ENCODE measurements at regions not wholly inside any gene's neighbourhood (a gene's known extent, or its start where the extent isn't known, plus 50 kb on each side); places are given as distances from the start of the nearest gene placed in this dataset.

DNA sequence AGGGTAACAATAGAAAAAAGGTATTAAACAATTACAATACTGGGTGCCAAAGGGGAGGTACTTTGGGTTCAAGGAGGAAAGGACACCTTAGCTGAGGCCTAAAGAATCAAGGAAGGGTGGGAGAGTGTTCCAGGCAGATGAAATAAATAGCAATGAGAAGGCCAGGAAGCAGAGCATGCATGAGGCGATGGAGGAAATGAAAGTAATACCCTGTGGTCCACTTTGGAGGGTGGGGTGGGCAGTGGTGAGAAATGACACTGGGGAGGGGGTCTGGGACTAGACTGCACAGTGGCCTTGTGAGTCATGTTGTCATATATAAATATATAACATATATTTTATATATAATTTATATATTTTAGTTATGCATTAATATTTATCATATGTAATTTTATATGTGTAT lies 55.9 kb downstream of the BHLHE40 start:
- TF ChIP-seq EZH2 (IDR thresholded peaks at IDR 0.05) (no peak), POLR2A (IDR thresholded peaks at IDR 0.05; ENCODE audit: borderline replicate concordance, extremely low read depth, insufficient read depth, insufficient read length) (no peak), SP1 (IDR thresholded peaks at IDR 0.05; ENCODE audit: low read depth) (no peak), RAD21 (IDR thresholded peaks at IDR 0.05; ENCODE audit: low read depth) (no peak), CEBPB (IDR thresholded peaks at IDR 0.05; ENCODE audit: low read depth) (no peak), POLR2AphosphoS5 (IDR thresholded peaks at IDR 0.05; ENCODE audit: low read depth, low read length) (no peak), TCF7L2 (IDR thresholded peaks at IDR 0.05; ENCODE audit: borderline replicate concordance, extremely low read depth, insufficient read depth, insufficient read length) (no peak), ZNF274 (IDR thresholded peaks at IDR 0.05; ENCODE audit: low read depth, low read length) (no peak), EZH2phosphoT487 (IDR thresholded peaks at IDR 0.05; ENCODE audit: borderline replicate concordance) (no peak), ZFX (IDR thresholded peaks at IDR 0.05) (no peak)
- TF ChIP-seq, protein P1, sequence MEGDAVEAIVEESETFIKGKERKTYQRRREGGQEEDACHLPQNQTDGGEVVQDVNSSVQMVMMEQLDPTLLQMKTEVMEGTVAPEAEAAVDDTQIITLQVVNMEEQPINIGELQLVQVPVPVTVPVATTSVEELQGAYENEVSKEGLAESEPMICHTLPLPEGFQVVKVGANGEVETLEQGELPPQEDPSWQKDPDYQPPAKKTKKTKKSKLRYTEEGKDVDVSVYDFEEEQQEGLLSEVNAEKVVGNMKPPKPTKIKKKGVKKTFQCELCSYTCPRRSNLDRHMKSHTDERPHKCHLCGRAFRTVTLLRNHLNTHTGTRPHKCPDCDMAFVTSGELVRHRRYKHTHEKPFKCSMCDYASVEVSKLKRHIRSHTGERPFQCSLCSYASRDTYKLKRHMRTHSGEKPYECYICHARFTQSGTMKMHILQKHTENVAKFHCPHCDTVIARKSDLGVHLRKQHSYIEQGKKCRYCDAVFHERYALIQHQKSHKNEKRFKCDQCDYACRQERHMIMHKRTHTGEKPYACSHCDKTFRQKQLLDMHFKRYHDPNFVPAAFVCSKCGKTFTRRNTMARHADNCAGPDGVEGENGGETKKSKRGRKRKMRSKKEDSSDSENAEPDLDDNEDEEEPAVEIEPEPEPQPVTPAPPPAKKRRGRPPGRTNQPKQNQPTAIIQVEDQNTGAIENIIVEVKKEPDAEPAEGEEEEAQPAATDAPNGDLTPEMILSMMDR (IDR thresholded peaks at IDR 0.05 in 2 of 3, conservative IDR thresholded peaks at IDR 0.05 in 1 of 3; ENCODE audit: borderline replicate concordance in 1 of 3, insufficient read depth in 1 of 3, low read depth in 2 of 3, low read length in 2 of 3): no peak
- TF ChIP-seq, protein P2, sequence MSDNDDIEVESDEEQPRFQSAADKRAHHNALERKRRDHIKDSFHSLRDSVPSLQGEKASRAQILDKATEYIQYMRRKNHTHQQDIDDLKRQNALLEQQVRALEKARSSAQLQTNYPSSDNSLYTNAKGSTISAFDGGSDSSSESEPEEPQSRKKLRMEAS (IDR thresholded peaks at IDR 0.05): no peak

Measured in HCT116 (cell line).